ENCODE measurements at regions not wholly inside any gene's neighbourhood (a gene's known extent, or its start where the extent isn't known, plus 50 kb on each side); places are given as distances from the start of the nearest gene placed in this dataset.
"Not testable (repeated sequence)": the region's sequence is repeated elsewhere in the genome, so short reads cannot be mapped to it uniquely, and the experiment has no call there.

- Histone ChIP-seq H3K4me3 (no peak overlapping the region), H3K27ac (no peak overlapping the region)
- DNase-seq (ENCODE audit: low spot score): no peak
- TF ChIP-seq CTCF (IDR thresholded peaks at IDR 0.05): no peak
Measured at GRCh38 chr15:100732211-100733055, 130.0 kb downstream of the ASB7 start.

GRCh38 chr15:100733101-100733842 lies 130.9 kb downstream of the ASB7 start:
- H3K4me3 ChIP-seq: no peak overlapping the region
- no peak for TF ChIP-seq CTCF (IDR thresholded peaks at IDR 0.05)
- DNase-seq (ENCODE audit: low spot score): no peak
- no peak overlapping the region for H3K27ac ChIP-seq

GRCh38 chr15:100733843-100734185 lies 131.4 kb downstream of the ASB7 start:
- DNase-seq (ENCODE audit: low spot score); H3K27ac ChIP-seq; H3K4me3 ChIP-seq: not testable (repeated sequence)

GRCh38 chr15:100734586-100734985 lies 132.2 kb downstream of the ASB7 start:
- Histone ChIP-seq H3K27ac (no peak overlapping the region), H3K4me3 (no peak overlapping the region)
- no peak for DNase-seq (ENCODE audit: low spot score)
- TF ChIP-seq CTCF (IDR thresholded peaks at IDR 0.05): no peak

GRCh38 chr15:100735129-100736053 lies 133.0 kb downstream of the ASB7 start:
- TF ChIP-seq CTCF (IDR thresholded peaks at IDR 0.05): no peak
- H3K27ac ChIP-seq: no peak overlapping the region
- no peak for DNase-seq (ENCODE audit: low spot score)
- H3K4me3 ChIP-seq: no peak overlapping the region

- TF ChIP-seq CTCF (IDR thresholded peaks at IDR 0.05): no peak
- no peak for DNase-seq (ENCODE audit: low spot score)
Measured at GRCh38 chr15:100737214-100737613, 134.8 kb downstream of the ASB7 start.

GRCh38 chr15:100738614-100739013 lies 136.2 kb downstream of the ASB7 start:
- no peak overlapping the region for H3K4me3 ChIP-seq
- H3K27ac ChIP-seq: no peak overlapping the region
- DNase-seq (ENCODE audit: low spot score): no peak
- TF ChIP-seq CTCF (IDR thresholded peaks at IDR 0.05): no peak

More at GRCh38 chr15:100737214-100737613, 134.8 kb downstream of the ASB7 start:
- no peak overlapping the region for H3K27ac ChIP-seq
- no peak overlapping the region for H3K4me3 ChIP-seq
